ENCODE measurements at regions not wholly inside any gene's neighbourhood (a gene's known extent, or its start where the extent isn't known, plus 50 kb on each side); places are given as distances from the start of the nearest gene placed in this dataset.

- in situ Hi-C loops (cut with MboI; ENCODE audit: low sequenced_read_pairs) = no loop called here
- no peaks in the 10 kb centered on the region for H3K4me1 ChIP-seq
- no peak for DNase-seq (ENCODE audit: low spot score in 2 of 2)
Observed at GRCh38 chr15:101561584-101561906, 72.0 kb upstream of the PCSK6 start.

GRCh38 chr15:101560722-101561583 is 71.4 kb upstream of the PCSK6 start:
- DNase-seq (ENCODE audit: low spot score in 2 of 2) = no peak
- Histone ChIP-seq H3K27me3 (ENCODE audit: low read depth) (no peaks in the 10 kb centered on the region), H3K36me3 (replicated peaks) (no peaks in the 10 kb centered on the region), H3K9me3 (no peaks in the 10 kb centered on the region), H3K4me1 (no peaks in the 10 kb centered on the region), H3K4me3 (no peak overlapping the region)
- in situ Hi-C loops (cut with MboI; ENCODE audit: low sequenced_read_pairs) = no loop called here

More at GRCh38 chr15:101561584-101561906, 72.0 kb upstream of the PCSK6 start:
- H3K4me3 ChIP-seq = no peak overlapping the region
- H3K36me3 ChIP-seq (replicated peaks) = no peaks in the 10 kb centered on the region
- no peaks in the 10 kb centered on the region for H3K27me3 ChIP-seq (ENCODE audit: low read depth)
- H3K9me3 ChIP-seq = no peaks in the 10 kb centered on the region

DNA sequence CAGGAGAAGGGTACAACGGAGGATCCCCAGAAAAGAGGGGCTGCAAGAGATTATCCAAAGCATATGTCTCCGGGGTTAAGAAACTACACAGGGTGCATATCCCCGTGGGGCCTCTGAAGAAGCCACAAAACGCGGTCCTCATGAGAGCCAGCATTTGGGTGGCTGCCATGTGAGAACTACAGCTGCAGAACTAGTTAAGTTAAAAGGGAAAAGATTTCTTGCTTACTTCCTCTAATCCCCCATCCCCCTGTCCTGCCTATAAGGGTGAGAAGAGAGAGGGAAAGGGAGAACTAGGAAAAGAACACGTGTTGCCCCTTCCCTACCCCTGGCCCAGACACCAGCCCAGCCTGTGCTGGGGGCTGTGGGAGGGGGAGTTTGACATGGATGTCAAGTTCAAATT is 70.4 kb upstream of the PCSK6 start:
- H3K9me3 ChIP-seq = no peaks in the 10 kb centered on the region
- no peak for DNase-seq (ENCODE audit: low spot score in 2 of 2)
- H3K4me3 ChIP-seq = no peak overlapping the region
- in situ Hi-C loops (cut with MboI; ENCODE audit: low sequenced_read_pairs) = no loop called here
- H3K4me1 ChIP-seq = no peaks in the 10 kb centered on the region
- no peaks in the 10 kb centered on the region for H3K36me3 ChIP-seq (replicated peaks)
- H3K27me3 ChIP-seq (ENCODE audit: low read depth) = no peaks in the 10 kb centered on the region

- Histone ChIP-seq H3K36me3 (replicated peaks) (no peaks in the 10 kb centered on the region), H3K27me3 (ENCODE audit: low read depth) (no peaks in the 10 kb centered on the region), H3K9me3 (no peaks in the 10 kb centered on the region), H3K4me3 (no peak overlapping the region), H3K4me1 (no peaks in the 10 kb centered on the region)
- in situ Hi-C loops (cut with MboI; ENCODE audit: low sequenced_read_pairs) = no loop called here
- DNase-seq (ENCODE audit: low spot score in 2 of 2) = no peak
Observed at GRCh38 chr15:101558221-101558941, 68.9 kb upstream of the PCSK6 start.

DNA sequence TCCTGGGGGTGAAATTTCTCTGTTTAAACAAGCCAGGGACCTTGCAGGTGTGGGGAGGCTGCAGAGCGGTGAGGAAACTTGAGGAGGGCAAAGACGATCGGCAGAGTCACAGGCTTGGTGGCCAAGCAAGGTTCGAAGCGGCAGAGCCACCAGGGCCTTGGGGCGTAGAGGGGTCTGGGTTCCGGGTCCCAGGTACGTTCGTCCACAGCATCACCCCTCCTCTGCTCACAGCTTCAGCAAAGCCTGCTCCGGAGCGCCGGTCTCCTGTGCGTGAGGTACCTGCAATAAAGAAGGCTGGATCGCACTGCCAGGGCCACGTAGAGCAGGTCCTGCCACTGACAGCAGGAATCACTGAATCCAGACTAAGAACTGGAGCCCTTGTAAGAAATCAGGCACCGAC is 66.8 kb upstream of the PCSK6 start:
- Histone ChIP-seq H3K27me3 (ENCODE audit: low read depth) (no peaks in the 10 kb centered on the region), H3K4me3 (no peak overlapping the region), H3K9me3 (no peaks in the 10 kb centered on the region), H3K4me1 (no peaks in the 10 kb centered on the region), H3K36me3 (replicated peaks) (no peaks in the 10 kb centered on the region)
- in situ Hi-C loops (cut with MboI; ENCODE audit: low sequenced_read_pairs) = no loop called here
- no peak for DNase-seq (ENCODE audit: low spot score in 2 of 2)

DNA sequence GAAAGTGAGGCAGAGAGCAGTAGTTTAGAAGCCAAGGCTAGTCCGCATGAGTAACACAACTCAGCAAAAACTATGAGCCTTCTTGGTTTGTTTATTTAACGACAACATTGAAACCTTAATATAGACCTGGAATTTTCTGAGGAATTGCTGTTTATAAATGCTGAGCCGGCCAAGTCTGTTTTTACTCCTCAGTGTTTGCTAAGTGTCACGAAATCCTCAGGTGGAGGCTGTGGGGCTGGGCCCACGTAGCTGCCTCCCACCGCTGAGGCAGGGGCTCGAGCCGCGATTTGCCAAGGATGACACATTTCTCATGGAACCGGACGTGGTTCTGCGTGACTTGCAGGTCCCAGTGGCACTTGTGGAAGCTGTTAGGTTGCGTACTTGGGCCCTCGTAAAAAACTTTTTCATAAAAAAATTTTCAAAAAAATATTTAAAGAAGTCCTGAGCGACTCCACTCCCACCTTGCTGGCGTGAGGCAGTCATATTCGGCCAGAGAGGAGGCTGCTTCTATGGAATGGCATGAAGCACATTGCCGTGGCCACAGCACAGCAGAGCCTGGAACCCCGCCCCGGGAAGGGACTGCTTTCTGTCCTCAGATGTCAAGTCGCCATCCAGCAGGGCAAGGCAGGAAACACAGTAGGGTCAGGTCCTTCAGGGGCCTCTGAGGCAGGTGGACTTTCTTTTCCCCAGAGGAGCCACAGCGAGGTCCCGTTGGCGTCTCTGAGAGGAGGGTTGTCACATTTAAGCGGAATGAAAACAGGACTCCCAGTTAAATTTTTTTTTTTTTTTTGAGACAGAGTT is 64.8 kb upstream of the PCSK6 start:
- in situ Hi-C loops (cut with MboI; ENCODE audit: low sequenced_read_pairs) = no loop called here
- DNase-seq (ENCODE audit: low spot score in 2 of 2) = no peak
- H3K36me3 ChIP-seq (replicated peaks) = no peaks in the 10 kb centered on the region
- H3K27me3 ChIP-seq (ENCODE audit: low read depth) = peaks cover 9% of the 10 kb centered on the region
- H3K4me1 ChIP-seq = no peaks in the 10 kb centered on the region
- no peak overlapping the region for H3K4me3 ChIP-seq
- no peaks in the 10 kb centered on the region; the same call in 1 of the 2 replicates for H3K9me3 ChIP-seq

- in situ Hi-C loops (cut with MboI; ENCODE audit: low sequenced_read_pairs) = no loop called here
- peaks cover 20% of the 10 kb centered on the region for H3K27me3 ChIP-seq (ENCODE audit: low read depth)
- H3K36me3 ChIP-seq (replicated peaks) = no peaks in the 10 kb centered on the region
- no peak for DNase-seq (ENCODE audit: low spot score in 2 of 2)
- H3K4me3 ChIP-seq = no peak overlapping the region
- no peaks in the 10 kb centered on the region for H3K4me1 ChIP-seq
- H3K9me3 ChIP-seq = peaks cover 4% of the 10 kb centered on the region; the same call in 1 of the 2 replicates
Observed at GRCh38 chr15:101551696-101552591, 62.4 kb upstream of the PCSK6 start.

- H3K4me3 ChIP-seq = no peak overlapping the region
- no peaks in the 10 kb centered on the region for H3K4me1 ChIP-seq
- H3K27me3 ChIP-seq (ENCODE audit: low read depth) = peaks cover 20% of the 10 kb centered on the region
- in situ Hi-C loops (cut with MboI; ENCODE audit: low sequenced_read_pairs) = no loop called here
- H3K9me3 ChIP-seq = peaks cover 4% of the 10 kb centered on the region; the same call in 1 of the 2 replicates
- no peaks in the 10 kb centered on the region for H3K36me3 ChIP-seq (replicated peaks)
- DNase-seq (ENCODE audit: low spot score in 2 of 2) = no peak
Observed at GRCh38 chr15:101550124-101550523, 60.6 kb upstream of the PCSK6 start.

DNA sequence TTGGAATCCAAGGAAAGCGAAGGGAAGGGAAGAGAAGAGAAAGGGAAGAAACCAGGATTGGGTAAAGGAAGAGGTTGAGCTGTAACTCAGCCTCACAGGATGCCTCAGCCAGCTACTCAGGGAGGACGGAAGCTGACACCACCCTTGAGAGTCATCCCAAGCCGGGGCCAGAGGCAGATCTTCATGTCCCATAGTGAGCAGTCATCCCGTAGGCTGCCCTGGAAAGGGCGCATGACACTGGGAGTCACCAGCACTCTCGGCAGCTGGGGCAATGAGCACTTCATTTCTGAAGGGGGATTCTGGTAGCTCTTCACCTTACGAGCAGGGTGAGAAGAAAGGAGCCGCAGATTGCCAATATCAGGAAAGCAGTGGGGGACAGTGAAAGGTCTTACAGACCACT is 60.1 kb upstream of the PCSK6 start:
- peaks cover 4% of the 10 kb centered on the region; the same call in 1 of the 2 replicates for H3K9me3 ChIP-seq
- H3K27me3 ChIP-seq (ENCODE audit: low read depth) = peaks cover 20% of the 10 kb centered on the region
- H3K4me3 ChIP-seq = no peak overlapping the region
- DNase-seq (ENCODE audit: low spot score in 2 of 2) = no peak
- H3K4me1 ChIP-seq = no peaks in the 10 kb centered on the region
- in situ Hi-C loops (cut with MboI; ENCODE audit: low sequenced_read_pairs) = no loop called here
- H3K36me3 ChIP-seq (replicated peaks) = no peaks in the 10 kb centered on the region

DNA sequence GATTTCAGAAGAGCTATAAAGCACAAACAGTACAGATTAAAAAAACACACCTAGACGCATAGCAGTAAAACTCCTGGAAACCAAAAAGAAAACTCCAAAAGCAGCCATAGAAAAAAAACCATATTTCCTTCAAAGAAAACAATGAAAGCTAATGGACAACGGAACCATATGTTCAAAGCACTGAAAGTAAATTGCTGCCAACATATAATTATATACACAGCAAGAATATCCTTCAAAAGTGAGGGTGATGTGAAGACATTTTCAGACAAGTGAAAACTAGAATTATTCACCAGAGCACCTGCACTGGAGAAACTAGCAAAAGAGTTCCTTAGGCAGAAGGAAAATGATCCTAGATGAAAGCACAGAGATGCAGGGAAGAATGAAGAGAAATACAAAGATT is 58.2 kb upstream of the PCSK6 start:
- in situ Hi-C loops (cut with MboI; ENCODE audit: low sequenced_read_pairs) = no loop called here
- H3K9me3 ChIP-seq = peaks cover 4% of the 10 kb centered on the region; the same call in 1 of the 2 replicates
- H3K27me3 ChIP-seq (ENCODE audit: low read depth) = peaks cover 20% of the 10 kb centered on the region
- no peaks in the 10 kb centered on the region for H3K4me1 ChIP-seq
- no peak for DNase-seq (ENCODE audit: low spot score in 2 of 2)
- H3K4me3 ChIP-seq = no peak overlapping the region
- H3K36me3 ChIP-seq (replicated peaks) = no peaks in the 10 kb centered on the region

DNA sequence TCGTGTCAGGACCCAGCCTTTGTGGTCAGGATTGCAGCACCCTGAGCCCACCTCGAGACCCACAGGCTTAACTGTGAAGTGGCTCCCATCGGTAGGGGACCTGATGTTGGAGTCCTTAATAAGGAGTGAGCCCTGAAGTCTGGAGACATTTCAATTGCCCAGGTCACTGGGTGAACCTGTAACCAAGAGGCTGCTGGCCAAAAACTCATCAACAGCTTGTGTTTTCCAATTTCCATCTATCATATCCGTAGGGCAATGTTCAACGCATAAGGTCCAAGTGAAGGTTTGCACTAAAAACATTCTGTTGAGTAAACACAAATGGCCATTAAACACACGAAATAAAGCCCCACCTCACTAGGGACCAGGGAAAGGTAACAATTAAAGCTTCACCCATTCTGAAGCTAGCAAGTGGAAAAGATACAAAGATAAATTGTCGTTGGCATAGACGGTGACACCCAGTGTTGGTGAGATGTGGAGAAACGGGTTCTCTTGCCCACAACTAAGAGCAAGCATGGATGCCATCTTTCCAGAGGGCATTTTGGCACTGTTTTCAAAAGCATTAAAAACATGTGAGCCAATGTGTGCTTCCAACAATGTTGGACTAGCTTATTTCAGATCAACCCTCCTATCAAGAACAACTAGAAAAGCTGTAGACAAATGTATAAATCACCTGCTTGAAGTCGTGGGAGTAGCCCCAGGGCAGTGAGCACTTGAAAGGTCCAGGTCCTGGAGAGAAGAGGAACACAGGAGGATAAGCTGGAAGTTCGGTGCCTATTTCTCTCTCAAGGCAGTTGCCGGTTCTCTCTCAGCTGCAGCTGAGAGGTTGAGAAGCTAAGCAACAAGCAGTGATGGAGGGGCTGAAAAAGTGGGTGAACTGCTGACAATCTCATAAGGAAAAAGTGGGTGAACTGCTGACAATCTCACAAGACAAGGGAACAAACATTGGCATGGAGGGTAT is 56.3 kb upstream of the PCSK6 start:
- no peak for DNase-seq (ENCODE audit: low spot score in 2 of 2)
- Histone ChIP-seq H3K36me3 (replicated peaks) (no peaks in the 10 kb centered on the region), H3K4me1 (no peaks in the 10 kb centered on the region), H3K4me3 (no peak overlapping the region), H3K27me3 (ENCODE audit: low read depth) (peaks cover 20% of the 10 kb centered on the region), H3K9me3 (peaks cover 4% of the 10 kb centered on the region; the same call in 1 of the 2 replicates)
- in situ Hi-C loops (cut with MboI; ENCODE audit: low sequenced_read_pairs) = no loop called here

GRCh38 chr15:101544613-101544945 is 55.1 kb upstream of the PCSK6 start:
- Histone ChIP-seq H3K9me3 (0 out of 2 replicates have a peak, but pooled peaks cover 4% of the 10 kb centered on the region), H3K4me1 (no peaks in the 10 kb centered on the region), H3K27me3 (ENCODE audit: low read depth) (peaks cover 11% of the 10 kb centered on the region), H3K36me3 (replicated peaks) (no peaks in the 10 kb centered on the region), H3K4me3 (no peak overlapping the region)
- no peak for DNase-seq (ENCODE audit: low spot score in 2 of 2)
- in situ Hi-C loops (cut with MboI; ENCODE audit: low sequenced_read_pairs) = no loop called here
